DND-41 (cell line): ENCODE measurements at regions not wholly inside any gene's neighbourhood (a gene's known extent, or its start where the extent isn't known, plus 50 kb on each side); places are given as distances from the start of the nearest gene placed in this dataset.

ENCODE experiments used
- ATAC-seq: fragments of 200-7000 bp; cut with Tn5 transposase; 3 replicates; pipeline ENCODE4 v1.9.1; 2021; ENCODE audit warnings: low read depth; ENCODE audit not compliant: insufficient read depth
- DNase-seq: peaks from one replicate; pipeline ENCODE4 v3.0.0-alpha.2; 2020
- H2AFZ ChIP-seq: 2 replicates; pipeline ENCODE4 v1.6.0; 2012; ENCODE audit warnings: low read depth, low read length
- H3K27ac ChIP-seq: 2 replicates; pipeline ENCODE4 v1.5.1; 2012; ENCODE audit warnings: low read length, inconsistent platforms
- H3K27me3 ChIP-seq: fragments of 200-600 bp; sonication (generic); 2 replicates; pipeline ENCODE4 v1.6.0; 2012; ENCODE audit warnings: low read length, mild to moderate bottlenecking, inconsistent platforms; ENCODE audit not compliant: insufficient read depth, poor library complexity
- H3K36me3 ChIP-seq: 2 replicates; pipeline ENCODE4 v1.5.1; 2012; ENCODE audit warnings: low read length, inconsistent platforms; ENCODE audit not compliant: insufficient read depth
- H3K4me1 ChIP-seq: 2 replicates; pipeline ENCODE4 v1.5.1; 2012; ENCODE audit warnings: mild to moderate bottlenecking, low read length; ENCODE audit not compliant: insufficient read depth
- H3K4me2 ChIP-seq: 2 replicates; pipeline ENCODE4 v1.6.0; 2012; ENCODE audit warnings: mild to moderate bottlenecking, moderate library complexity, low read length, inconsistent platforms; ENCODE audit not compliant: insufficient read depth
- H3K4me3 ChIP-seq, 2 experiments: fragments of 200-600 bp in 1 of 2; shearing (Covaris generic) in 1 of 2; 2 replicates each; pipeline ENCODE4 v1.5.1; 2012 to 2016; ENCODE audit warnings: inconsistent platforms in 2 of 2, low read length in 2 of 2, mild to moderate bottlenecking in 2 of 2, low read depth in 1 of 2, moderate library complexity in 1 of 2
- H3K79me2 ChIP-seq: 2 replicates; pipeline ENCODE4 v1.6.0; 2012; ENCODE audit warnings: low read length, inconsistent platforms; ENCODE audit not compliant: insufficient read depth
- H3K9ac ChIP-seq: 2 replicates; pipeline ENCODE4 v1.6.0; 2012; ENCODE audit warnings: low read depth, mild to moderate bottlenecking, inconsistent platforms, low read length, moderate library complexity
- H3K9me3 ChIP-seq: 2 replicates; pipeline ENCODE4 v1.5.1; 2012; ENCODE audit warnings: low read length, moderate library complexity, mild to moderate bottlenecking, inconsistent platforms; ENCODE audit not compliant: insufficient read depth, severe bottlenecking
- H4K20me1 ChIP-seq: 2 replicates; pipeline ENCODE4 v1.6.0; 2012; ENCODE audit warnings: low read length; ENCODE audit not compliant: insufficient read depth
- CTCF ChIP-seq: IDR thresholded peaks from 2 replicates; pipeline ENCODE4 v1.5.1; 2012; ENCODE audit warnings: borderline replicate concordance, low read length, moderate library complexity, mild to moderate bottlenecking; ENCODE audit not compliant: poor library complexity, severe bottlenecking; ENCODE audit errors: extremely low read depth
- EZH2 ChIP-seq: IDR thresholded peaks from 3 replicates; pipeline ENCODE4 v1.6.1; 2012; ENCODE audit warnings: borderline replicate concordance, low read depth, mild to moderate bottlenecking, moderate library complexity, low read length, inconsistent platforms; ENCODE audit not compliant: severe bottlenecking

- Histone ChIP-seq H3K9ac (no peak overlapping the region), H4K20me1 (no peaks in the 10 kb centered on the region), H2AFZ (no peak overlapping the region), H3K27ac (no peak overlapping the region), H3K4me2 (no peak overlapping the region), H3K79me2 (no peaks in the 10 kb centered on the region), H3K27me3 (no peaks in the 10 kb centered on the region), H3K9me3 (no peaks in the 10 kb centered on the region), H3K4me1 (no peaks in the 10 kb centered on the region), H3K4me3 (no peak overlapping the region), H3K36me3 (no peaks in the 10 kb centered on the region)
- DNase-seq (no peak), ATAC-seq (no peak)
- TF ChIP-seq CTCF, result no peak
- TF ChIP-seq EZH2, result no peak
Measured at GRCh38 chr15:91679447-91679846, 174.1 kb upstream of the SLCO3A1 start.

DNA sequence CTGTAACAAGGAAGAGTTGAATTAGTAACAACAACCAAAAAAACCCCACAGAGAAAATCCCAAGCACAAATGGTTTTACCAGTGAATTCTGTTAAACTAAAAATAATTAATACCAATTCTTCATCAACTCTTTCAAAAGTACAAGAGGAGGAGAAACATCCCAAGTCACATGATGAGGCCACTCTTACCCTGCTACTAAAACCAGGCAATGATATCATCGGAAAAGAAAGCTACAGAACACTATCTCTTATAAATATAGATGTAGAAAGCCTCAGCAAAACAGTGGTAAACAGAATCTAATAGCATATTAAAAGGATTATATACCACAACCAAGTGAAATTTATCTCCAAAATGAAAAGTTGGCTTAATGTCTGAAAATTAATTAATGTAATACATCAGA is 168.1 kb upstream of the SLCO3A1 start:
- no peak for TF ChIP-seq EZH2
- no peak for TF ChIP-seq CTCF
- no peaks in the 10 kb centered on the region for H4K20me1 ChIP-seq
- H3K9ac ChIP-seq, result no peak overlapping the region
- H2AFZ ChIP-seq, result no peak overlapping the region
- H3K27ac ChIP-seq, result no peak overlapping the region
- ATAC-seq (no peak), DNase-seq (no peak)
- H3K79me2 ChIP-seq, result no peaks in the 10 kb centered on the region
- H3K27me3 ChIP-seq, result no peaks in the 10 kb centered on the region
- no peaks in the 10 kb centered on the region for H3K36me3 ChIP-seq
- H3K4me3 ChIP-seq, result no peak overlapping the region
- H3K4me1 ChIP-seq, result no peaks in the 10 kb centered on the region
- no peaks in the 10 kb centered on the region for H3K9me3 ChIP-seq
- no peak overlapping the region for H3K4me2 ChIP-seq

DNA sequence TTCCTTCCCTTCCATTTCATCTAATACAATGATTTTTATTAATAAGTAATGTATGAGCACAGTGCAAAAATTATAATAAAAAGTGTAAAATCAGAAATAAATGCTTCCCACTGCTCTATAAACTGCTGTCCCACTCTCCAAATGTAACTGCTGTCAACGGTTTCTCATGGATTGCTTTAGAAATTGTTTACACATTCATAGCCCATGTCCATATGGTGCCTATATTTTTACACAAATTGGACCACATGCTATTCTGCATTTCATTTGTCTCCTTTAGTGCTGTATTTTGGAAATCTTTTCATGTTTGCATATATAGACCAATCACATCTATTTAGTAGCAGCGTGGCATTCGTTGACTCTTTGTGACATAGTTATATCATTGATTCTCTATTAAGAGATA is 164.7 kb upstream of the SLCO3A1 start:
- Histone ChIP-seq H3K9ac (no peak overlapping the region), H3K9me3 (no peaks in the 10 kb centered on the region), H4K20me1 (no peaks in the 10 kb centered on the region), H3K4me2 (no peak overlapping the region), H2AFZ (no peak overlapping the region), H3K27ac (no peak overlapping the region), H3K4me3 (no peak overlapping the region), H3K36me3 (no peaks in the 10 kb centered on the region), H3K4me1 (no peaks in the 10 kb centered on the region), H3K27me3 (no peaks in the 10 kb centered on the region), H3K79me2 (no peaks in the 10 kb centered on the region)
- no peak for TF ChIP-seq EZH2
- TF ChIP-seq CTCF, result no peak
- DNase-seq (no peak), ATAC-seq (no peak)

DNA sequence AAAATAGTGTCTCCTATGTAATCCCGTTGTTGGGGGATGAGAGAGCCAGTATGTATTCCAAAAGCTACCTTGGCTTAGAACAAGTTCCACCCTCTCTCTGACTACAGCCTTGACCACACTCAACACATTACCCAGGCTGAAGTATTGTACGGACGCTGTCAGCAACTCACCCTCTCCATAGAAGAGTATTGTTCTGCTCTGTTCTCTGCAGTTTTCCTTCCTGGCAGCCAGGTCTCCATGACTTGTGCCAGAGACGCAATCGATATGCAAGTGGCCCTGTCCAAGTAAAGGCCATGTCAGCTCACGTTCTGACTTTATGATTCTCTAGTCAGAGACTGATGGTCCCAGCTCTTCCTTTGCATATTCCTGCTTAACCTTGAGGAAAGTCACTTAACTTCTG is 164.1 kb upstream of the SLCO3A1 start:
- H3K27ac ChIP-seq, result no peak overlapping the region
- H3K4me1 ChIP-seq, result no peaks in the 10 kb centered on the region
- H3K9ac ChIP-seq, result no peak overlapping the region
- H3K4me3 ChIP-seq, result no peak overlapping the region
- H4K20me1 ChIP-seq, result no peaks in the 10 kb centered on the region
- no peaks in the 10 kb centered on the region for H3K36me3 ChIP-seq
- TF ChIP-seq EZH2 (no peak), CTCF (no peak)
- H2AFZ ChIP-seq, result no peak overlapping the region
- no peak for ATAC-seq
- no peak overlapping the region for H3K4me2 ChIP-seq
- no peaks in the 10 kb centered on the region for H3K27me3 ChIP-seq
- no peaks in the 10 kb centered on the region for H3K79me2 ChIP-seq
- H3K9me3 ChIP-seq, result no peaks in the 10 kb centered on the region
- DNase-seq, result no peak
